ENCODE measurements at regions not wholly inside any gene's neighbourhood (a gene's known extent, or its start where the extent isn't known, plus 50 kb on each side); places are given as distances from the start of the nearest gene placed in this dataset.

- Histone ChIP-seq H3K9me1 (ENCODE audit: insufficient read depth, low read length) (no peaks in the 10 kb centered on the region), H2BK15ac (ENCODE audit: low read depth, low read length) (no peak overlapping the region), H3K9ac (ENCODE audit: low read depth, low read length) (no peak overlapping the region), H2AFZ (replicated peaks; ENCODE audit: low read length, poor library complexity) (no peak overlapping the region), H2AK5ac (ENCODE audit: low read depth, low read length) (no peak overlapping the region), H3K4me1 (ENCODE audit: control insufficient read depth, insufficient read depth, low read length) (no peaks in the 10 kb centered on the region), H2AK9ac (replicated peaks; ENCODE audit: low read depth, low read length, poor library complexity) (no peak overlapping the region), H4K20me1 (ENCODE audit: insufficient read depth, low read length) (no peaks in the 10 kb centered on the region), H4K8ac (ENCODE audit: low read depth in 2 of 2, low read length in 2 of 2) (no peak overlapping the region), H2BK120ac (ENCODE audit: low read depth, low read length) (no peak overlapping the region), H3K4ac (ENCODE audit: low read depth, low read length) (no peak overlapping the region), H3K36me3 (ENCODE audit: control insufficient read depth, insufficient read depth, low read length) (no peaks in the 10 kb centered on the region), H3K23ac (ENCODE audit: low read depth, low read length) (no peak overlapping the region), H4K91ac (ENCODE audit: insufficient read depth, low read depth, low read length) (no peak overlapping the region), H3K27me3 (ENCODE audit: control insufficient read depth, insufficient read depth, low read length) (no peaks in the 10 kb centered on the region), H4K5ac (ENCODE audit: low read depth, low read length) (no peak overlapping the region), H3K56ac (ENCODE audit: extremely low read depth, insufficient read depth, low read length) (no peak overlapping the region), H3K9me3 (ENCODE audit: control insufficient read depth, insufficient read depth, low read length) (no peaks in the 10 kb centered on the region), H3K4me3 (ENCODE audit: insufficient read depth, low read depth, low read length) (no peak overlapping the region), H2BK5ac (ENCODE audit: low read depth, low read length, poor library complexity, severe bottlenecking) (no peak overlapping the region), H3K18ac (ENCODE audit: low read depth, low read length) (no peak overlapping the region), H3K79me1 (ENCODE audit: low read depth in 1 of 2, low read length in 2 of 2) (no peaks in the 10 kb centered on the region), H3K4me2 (ENCODE audit: low read depth, low read length) (no peak overlapping the region), H3K14ac (replicated peaks; ENCODE audit: low read depth, low read length) (no peak overlapping the region), H3K27ac (ENCODE audit: insufficient read depth, low read length) (no peak overlapping the region), H2BK20ac (ENCODE audit: low read depth, low read length) (no peak overlapping the region)
- DNase-seq (no peak), ATAC-seq (ENCODE audit: low read depth) (no peak)
- WGBS, 2 experiments (ENCODE audit: extremely low coverage in 2 of 2, insufficient read length in 1 of 2) = no CpG with 5 or more reads among the region's 1 CpG
- ChIA-PET POLR2A (ENCODE audit: unreplicated experiment) (no interaction called here), CTCF (no interaction called here)
- TF ChIP-seq MAFK (IDR thresholded peaks at IDR 0.05; ENCODE audit: low read depth, low read length) (no peak), CTCF (conservative IDR thresholded peaks at IDR 0.05; ENCODE audit: low read depth, low read length) (no peak), RCOR1 (IDR thresholded peaks at IDR 0.05; ENCODE audit: insufficient replicate concordance, low read length) (no peak), POLR2A (IDR thresholded peaks at IDR 0.05; ENCODE audit: low read depth, low read length) (no peak), MAZ (IDR thresholded peaks at IDR 0.05; ENCODE audit: borderline replicate concordance, low read depth, low read length) (no peak), USF2 (IDR thresholded peaks at IDR 0.05; ENCODE audit: low read depth, low read length) (no peak), CEBPB (IDR thresholded peaks at IDR 0.05; ENCODE audit: low read depth, low read length) (no peak), SMC3 (IDR thresholded peaks at IDR 0.05; ENCODE audit: low read depth, low read length) (no peak), BHLHE40 (IDR thresholded peaks at IDR 0.05; ENCODE audit: low read depth, low read length) (no peak), FOS (IDR thresholded peaks at IDR 0.05; ENCODE audit: low read depth, low read length) (no peak)
- dilution Hi-C loops (cut with HindIII; ENCODE audit: low sequenced_read_pairs, unreplicated experiment) = no loop called here
- in situ Hi-C loops (cut with MboI; ENCODE audit: low sequenced_read_pairs) = no loop called here
- intact Hi-C loops (cut with micrococcal nuclease) = no loop called here
- no TSS peak for BruUV-seq (replicated peaks)
Measured at GRCh38 chr21:15400905-15401304, 328.9 kb upstream of the USP25 start.

Measured in IMR-90 (cell line).